ENCODE measurements at regions not wholly inside any gene's neighbourhood (a gene's known extent, or its start where the extent isn't known, plus 50 kb on each side); places are given as distances from the start of the nearest gene placed in this dataset.

DNA sequence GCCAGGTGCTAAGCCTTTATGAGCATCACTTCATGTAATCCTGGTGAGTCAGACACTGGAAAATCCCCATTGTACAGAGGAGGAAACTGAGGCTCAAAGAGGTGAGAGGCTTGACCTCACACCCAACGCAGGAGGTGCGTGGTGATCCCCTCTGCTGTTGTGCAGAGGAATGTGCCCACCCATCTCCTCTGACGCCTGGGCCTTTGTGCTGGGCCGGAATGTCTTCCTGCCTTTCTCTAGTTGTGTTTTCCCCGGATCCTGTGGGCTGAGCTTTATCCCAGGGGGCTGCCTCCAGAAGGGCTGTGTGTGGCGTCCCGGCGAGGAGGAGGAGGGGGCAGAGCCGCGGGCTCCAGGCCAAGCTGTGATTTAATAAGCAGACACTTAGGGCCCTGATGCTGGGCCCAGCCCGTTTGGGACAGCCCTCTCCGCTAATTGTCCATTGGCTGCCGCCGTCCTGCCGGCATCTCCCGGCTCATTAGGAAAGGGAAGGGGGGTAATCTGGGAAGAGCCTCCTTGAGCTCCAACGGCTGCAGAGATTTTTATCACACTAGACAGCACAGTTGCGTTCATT lies 653.6 kb downstream of the MED13L start:
- CTCF ChIA-PET: no interaction called here
- no peak for DNase-seq (ENCODE audit: extremely low spot score)
- POLR2A ChIA-PET: no interaction called here
- TF ChIP-seq LEF1 (IDR thresholded peaks at IDR 0.05; ENCODE audit: borderline replicate concordance): no peak
- no peak for TF ChIP-seq SUZ12 (IDR thresholded peaks at IDR 0.05)

- DNase-seq (ENCODE audit: extremely low spot score): no peak
- CTCF ChIA-PET: no interaction called here
- POLR2A ChIA-PET: interaction anchor here (0.6 kb wide), 1 partner anchor 39 kb away, joined by 3 read pairs; no protein-coding TSS in a partner anchor
- no peak for TF ChIP-seq CTBP1 (IDR thresholded peaks at IDR 0.05; ENCODE audit: borderline replicate concordance)
- TF ChIP-seq HDGF (IDR thresholded peaks at IDR 0.05; ENCODE audit: borderline replicate concordance): no peak
- no peak for TF ChIP-seq ZNF384 (IDR thresholded peaks at IDR 0.05)
- no peak for TF ChIP-seq FOXA1 (IDR thresholded peaks at IDR 0.05)
- TF ChIP-seq LEF1 (IDR thresholded peaks at IDR 0.05; ENCODE audit: borderline replicate concordance): no peak
- no peak for TF ChIP-seq SUZ12 (IDR thresholded peaks at IDR 0.05)
- no peak for TF ChIP-seq L3MBTL2 (conservative IDR thresholded peaks at IDR 0.05)
- TF ChIP-seq NFRKB (IDR thresholded peaks at IDR 0.05): no peak
Measured at GRCh38 chr12:115623275-115623674, 654.2 kb downstream of the MED13L start.

DNA sequence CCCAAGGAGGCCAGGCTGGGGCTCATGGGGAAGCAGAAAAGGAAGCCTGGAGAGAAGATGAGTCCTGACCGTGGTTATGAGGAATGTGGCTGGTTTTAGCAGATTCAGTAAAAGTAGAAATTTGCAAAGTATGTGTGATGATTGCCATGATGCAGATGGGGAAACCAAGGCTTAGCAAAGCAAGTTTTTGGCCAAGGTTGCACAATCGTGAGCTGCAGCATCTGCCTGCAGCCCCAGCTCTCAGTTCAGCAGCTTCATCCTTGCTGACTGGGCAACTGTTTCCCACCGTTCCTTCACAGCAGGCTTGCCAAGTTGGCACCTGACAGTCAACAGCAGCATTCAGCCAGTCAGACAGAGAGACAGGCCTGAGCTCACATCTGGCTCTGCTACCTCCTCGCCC lies 656.7 kb downstream of the MED13L start:
- TF ChIP-seq PKNOX1 (IDR thresholded peaks at IDR 0.05) (no peak), L3MBTL2 (conservative IDR thresholded peaks at IDR 0.05) (no peak), CTBP1 (IDR thresholded peaks at IDR 0.05; ENCODE audit: borderline replicate concordance) (no peak), FOXA1 (IDR thresholded peaks at IDR 0.05) (no peak), SUZ12 (IDR thresholded peaks at IDR 0.05) (no peak), HDGF (IDR thresholded peaks at IDR 0.05; ENCODE audit: borderline replicate concordance) (no peak), FOXM1 (IDR thresholded peaks at IDR 0.05; ENCODE audit: borderline replicate concordance) (no peak), ARNT (IDR thresholded peaks at IDR 0.05) (no peak), TARDBP (IDR thresholded peaks at IDR 0.05) (no peak), ELF4 (IDR thresholded peaks at IDR 0.05) (no peak), ZNF384 (IDR thresholded peaks at IDR 0.05) (no peak), NFRKB (IDR thresholded peaks at IDR 0.05) (no peak), FOXK2 (IDR thresholded peaks at IDR 0.05) (no peak), SP1 (IDR thresholded peaks at IDR 0.05) (no peak), BHLHE40 (IDR thresholded peaks at IDR 0.05; ENCODE audit: borderline replicate concordance) (no peak)
- CTCF ChIA-PET: no interaction called here
- DNase-seq (ENCODE audit: extremely low spot score): no peak
- POLR2A ChIA-PET: no interaction called here

GRCh38 chr12:115619889-115620288 lies 657.6 kb downstream of the MED13L start:
- ChIA-PET CTCF (no interaction called here), POLR2A (no interaction called here)
- TF ChIP-seq FOXK2 (IDR thresholded peaks at IDR 0.05): no peak
- no peak for TF ChIP-seq ARNT (IDR thresholded peaks at IDR 0.05)
- TF ChIP-seq BHLHE40 (IDR thresholded peaks at IDR 0.05; ENCODE audit: borderline replicate concordance): no peak
- TF ChIP-seq HDGF (IDR thresholded peaks at IDR 0.05; ENCODE audit: borderline replicate concordance): no peak
- no peak for TF ChIP-seq L3MBTL2 (conservative IDR thresholded peaks at IDR 0.05)
- no peak for TF ChIP-seq FOXM1 (IDR thresholded peaks at IDR 0.05; ENCODE audit: borderline replicate concordance)
- no peak for TF ChIP-seq FOXA1 (IDR thresholded peaks at IDR 0.05)
- TF ChIP-seq ZNF384 (IDR thresholded peaks at IDR 0.05): no peak
- TF ChIP-seq ELF4 (IDR thresholded peaks at IDR 0.05): no peak
- TF ChIP-seq SUZ12 (IDR thresholded peaks at IDR 0.05): no peak
- no peak for TF ChIP-seq TARDBP (IDR thresholded peaks at IDR 0.05)
- no peak for DNase-seq (ENCODE audit: extremely low spot score)

GRCh38 chr12:115619061-115619460 lies 658.4 kb downstream of the MED13L start:
- TF ChIP-seq PKNOX1 (IDR thresholded peaks at IDR 0.05): no peak
- TF ChIP-seq HDGF (IDR thresholded peaks at IDR 0.05; ENCODE audit: borderline replicate concordance): no peak
- TF ChIP-seq L3MBTL2 (conservative IDR thresholded peaks at IDR 0.05): no peak
- no peak for TF ChIP-seq FOXM1 (IDR thresholded peaks at IDR 0.05; ENCODE audit: borderline replicate concordance)
- no peak for TF ChIP-seq NFRKB (IDR thresholded peaks at IDR 0.05)
- no peak for TF ChIP-seq ARNT (IDR thresholded peaks at IDR 0.05)
- no peak for TF ChIP-seq LEF1 (IDR thresholded peaks at IDR 0.05; ENCODE audit: borderline replicate concordance)
- TF ChIP-seq CTBP1 (IDR thresholded peaks at IDR 0.05; ENCODE audit: borderline replicate concordance): no peak
- no peak for TF ChIP-seq FOXA1 (IDR thresholded peaks at IDR 0.05)
- TF ChIP-seq FOXK2 (IDR thresholded peaks at IDR 0.05): no peak
- TF ChIP-seq BHLHE40 (IDR thresholded peaks at IDR 0.05; ENCODE audit: borderline replicate concordance): no peak
- TF ChIP-seq SP1 (IDR thresholded peaks at IDR 0.05): no peak
- no peak for DNase-seq (ENCODE audit: extremely low spot score)
- ChIA-PET CTCF (no interaction called here), POLR2A (no interaction called here)

- no peak for DNase-seq (ENCODE audit: extremely low spot score)
- CTCF ChIA-PET: no interaction called here
- no peak for TF ChIP-seq BHLHE40 (IDR thresholded peaks at IDR 0.05; ENCODE audit: borderline replicate concordance)
- no peak for TF ChIP-seq SUZ12 (IDR thresholded peaks at IDR 0.05)
- TF ChIP-seq ELF4 (IDR thresholded peaks at IDR 0.05): no peak
- TF ChIP-seq FOXK2 (IDR thresholded peaks at IDR 0.05): no peak
- TF ChIP-seq FOXA1 (IDR thresholded peaks at IDR 0.05): no peak
- TF ChIP-seq ZNF384 (IDR thresholded peaks at IDR 0.05): no peak
- no peak for TF ChIP-seq PKNOX1 (IDR thresholded peaks at IDR 0.05)
- TF ChIP-seq NFRKB (IDR thresholded peaks at IDR 0.05): no peak
- POLR2A ChIA-PET: no interaction called here
Measured at GRCh38 chr12:115618105-115618504, 659.4 kb downstream of the MED13L start.

DNA sequence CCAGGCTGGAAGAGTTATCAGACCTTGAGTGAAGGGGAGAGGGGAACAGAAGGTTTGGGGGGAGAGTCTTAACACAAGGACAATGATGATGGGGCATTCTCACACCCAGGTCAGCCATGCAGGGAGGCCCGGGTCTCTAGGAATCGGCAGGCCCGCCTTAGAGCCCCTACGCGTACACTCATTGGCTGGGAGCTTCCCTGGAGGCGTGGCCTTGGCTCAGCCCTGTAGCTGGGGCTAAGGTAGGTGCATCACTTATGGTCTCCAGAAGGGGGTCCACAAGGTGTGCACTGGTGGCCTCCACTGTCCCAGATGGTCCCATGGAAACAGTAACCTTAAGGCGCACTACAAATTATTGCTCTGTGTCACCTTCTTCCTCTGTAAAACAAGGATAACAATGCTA lies 660.1 kb downstream of the MED13L start:
- TF ChIP-seq TARDBP (IDR thresholded peaks at IDR 0.05) (no peak), L3MBTL2 (conservative IDR thresholded peaks at IDR 0.05) (no peak), HDGF (IDR thresholded peaks at IDR 0.05; ENCODE audit: borderline replicate concordance) (no peak), CTBP1 (IDR thresholded peaks at IDR 0.05; ENCODE audit: borderline replicate concordance) (no peak), LEF1 (IDR thresholded peaks at IDR 0.05; ENCODE audit: borderline replicate concordance) (no peak)
- DNase-seq (ENCODE audit: extremely low spot score): no peak
- CTCF ChIA-PET: no interaction called here
- POLR2A ChIA-PET: no interaction called here
